MM.1S (cell line): ENCODE measurements at regions not wholly inside any gene's neighbourhood (a gene's known extent, or its start where the extent isn't known, plus 50 kb on each side); places are given as distances from the start of the nearest gene placed in this dataset.

Experiments used
- DNase-seq: peaks from one replicate; pipeline ENCODE4 v3.0.0-alpha.2; 2015
- H2AFZ ChIP-seq: fragments of 300-600 bp; sonication (generic); 2 replicates; pipeline ENCODE4 v1.6.0; 2016; ENCODE audit warnings: antibody characterized with exemption, low read length
- H3F3A ChIP-seq: fragments of 300-600 bp; sonication (generic); 2 replicates; pipeline ENCODE4 v1.6.1; 2016; ENCODE audit warnings: mild to moderate bottlenecking, antibody characterized with exemption, low read length, moderate library complexity, mixed read lengths; ENCODE audit not compliant: insufficient read depth
- H3K27ac ChIP-seq: fragments of 300-600 bp; sonication (generic); 2 replicates; pipeline ENCODE4 v1.5.1; 2016; ENCODE audit warnings: mild to moderate bottlenecking, low read length
- H3K27me3 ChIP-seq: fragments of 300-600 bp; sonication (generic); replicated peaks from 2 replicates; pipeline ENCODE4 v1.6.0; 2016; ENCODE audit warnings: low read length; ENCODE audit not compliant: insufficient read depth
- H3K36me3 ChIP-seq: fragments of 300-600 bp; sonication (generic); replicated peaks from 2 replicates; pipeline ENCODE4 v1.6.1; 2016; ENCODE audit warnings: mild to moderate bottlenecking, low read length, mixed read lengths; ENCODE audit not compliant: insufficient read depth
- H3K4me1 ChIP-seq: fragments of 300-600 bp; sonication (generic); 2 replicates; pipeline ENCODE4 v1.6.1; 2016; ENCODE audit warnings: low read length, mixed read lengths
- H3K4me2 ChIP-seq: fragments of 300-600 bp; sonication (generic); 2 replicates; pipeline ENCODE4 v1.6.0; 2016; ENCODE audit warnings: low read depth, low read length
- H3K4me3 ChIP-seq: fragments of 300-600 bp; sonication (generic); 2 replicates; pipeline ENCODE4 v1.5.1; 2016; ENCODE audit warnings: low read length, mixed read lengths
- H3K79me2 ChIP-seq: fragments of 300-600 bp; sonication (generic); 2 replicates; pipeline ENCODE4 v1.6.1; 2016; ENCODE audit warnings: mixed run types, low read length, mixed read lengths
- H3K9ac ChIP-seq: fragments of 300-600 bp; sonication (generic); 2 replicates; pipeline ENCODE4 v1.6.1; 2016; ENCODE audit warnings: low read length, mixed read lengths
- H3K9me2 ChIP-seq: fragments of 300-600 bp; sonication (generic); replicated peaks from 2 replicates; pipeline ENCODE4 v1.6.1; 2016; ENCODE audit warnings: mild to moderate bottlenecking, low read length, mixed read lengths; ENCODE audit not compliant: insufficient read depth
- H3K9me3 ChIP-seq: fragments of 300-600 bp; sonication (generic); replicated peaks from 2 replicates; pipeline ENCODE4 v1.6.1; 2016; ENCODE audit warnings: mild to moderate bottlenecking, low read length, mixed read lengths; ENCODE audit not compliant: insufficient read depth
- H4K20me1 ChIP-seq: fragments of 300-600 bp; sonication (generic); 2 replicates; pipeline ENCODE4 v1.6.1; 2016; ENCODE audit warnings: mild to moderate bottlenecking, low read length, moderate library complexity, mixed read lengths; ENCODE audit not compliant: insufficient read depth
- CTCF ChIP-seq: fragments of 300-600 bp; sonication (generic); IDR thresholded peaks from 2 replicates; pipeline ENCODE4 v1.5.1; 2016; ENCODE audit warnings: antibody characterized with exemption, low read length, mixed read lengths
- EZH2 ChIP-seq: fragments of 300-600 bp; sonication (generic); optimal IDR thresholded peaks from 2 replicates; pipeline ENCODE3; 2017; ENCODE audit warnings: low read depth, mild to moderate bottlenecking, antibody characterized with exemption, low read length, mixed read lengths
- EZH2phosphoT487 ChIP-seq: fragments of 300-600 bp; sonication (generic); IDR thresholded peaks from 2 replicates; pipeline ENCODE4 v1.6.1; 2018; ENCODE audit warnings: antibody characterized with exemption, low read length

GRCh38 chr4:145276050-145276449 lies 95.7 kb upstream of the OTUD4 start:
- no peaks in the 10 kb centered on the region for H4K20me1 ChIP-seq
- DNase-seq = no peak
- TF ChIP-seq CTCF (no peak), EZH2phosphoT487 (no peak), EZH2 (no peak)

GRCh38 chr4:145271194-145271593 lies 90.8 kb upstream of the OTUD4 start:
- H2AFZ ChIP-seq = no peak overlapping the region
- H4K20me1 ChIP-seq = no peaks in the 10 kb centered on the region
- no peaks in the 10 kb centered on the region for H3F3A ChIP-seq
- no peak overlapping the region for H3K4me2 ChIP-seq
- H3K4me1 ChIP-seq = no peaks in the 10 kb centered on the region
- no peak overlapping the region for H3K4me3 ChIP-seq
- H3K9me3 ChIP-seq = no peaks in the 10 kb centered on the region
- no peak for DNase-seq
- no peaks in the 10 kb centered on the region for H3K79me2 ChIP-seq
- no peaks in the 10 kb centered on the region for H3K27me3 ChIP-seq
- H3K27ac ChIP-seq = no peak overlapping the region
- no peak overlapping the region for H3K9ac ChIP-seq
- TF ChIP-seq EZH2 (no peak), EZH2phosphoT487 (no peak), CTCF (no peak)
- no peaks in the 10 kb centered on the region for H3K9me2 ChIP-seq
- no peaks in the 10 kb centered on the region for H3K36me3 ChIP-seq

More at GRCh38 chr4:145276050-145276449, 95.7 kb upstream of the OTUD4 start:
- Histone ChIP-seq H3K27me3 (no peaks in the 10 kb centered on the region), H3K36me3 (no peaks in the 10 kb centered on the region), H3K9ac (no peak overlapping the region), H3K4me1 (no peaks in the 10 kb centered on the region), H3F3A (no peaks in the 10 kb centered on the region), H3K9me3 (no peaks in the 10 kb centered on the region), H3K4me2 (no peak overlapping the region), H3K9me2 (no peaks in the 10 kb centered on the region), H2AFZ (no peak overlapping the region), H3K27ac (no peak overlapping the region), H3K79me2 (no peaks in the 10 kb centered on the region), H3K4me3 (no peak overlapping the region)

GRCh38 chr4:145266881-145267280 lies 86.5 kb upstream of the OTUD4 start:
- Histone ChIP-seq H3F3A (no peaks in the 10 kb centered on the region), H3K27me3 (no peaks in the 10 kb centered on the region), H3K4me3 (no peak overlapping the region), H3K4me1 (no peaks in the 10 kb centered on the region), H3K4me2 (no peak overlapping the region), H3K79me2 (no peaks in the 10 kb centered on the region), H3K9ac (no peak overlapping the region), H3K9me3 (no peaks in the 10 kb centered on the region), H3K9me2 (no peaks in the 10 kb centered on the region), H3K36me3 (no peaks in the 10 kb centered on the region), H4K20me1 (no peaks in the 10 kb centered on the region), H2AFZ (no peak overlapping the region), H3K27ac (no peak overlapping the region)
- no peak for DNase-seq
- TF ChIP-seq EZH2 (no peak), EZH2phosphoT487 (no peak), CTCF (no peak)
